ENCODE measurements at regions not wholly inside any gene's neighbourhood (a gene's known extent, or its start where the extent isn't known, plus 50 kb on each side); places are given as distances from the start of the nearest gene placed in this dataset.
"Not testable (repeated sequence)": the region's sequence is repeated elsewhere in the genome, so short reads cannot be mapped to it uniquely, and the experiment has no call there.

GRCh38 chr9:97096793-97097192, 57.9 kb upstream of the CTSV start:
- DNase-seq: no peak

- not testable (repeated sequence) for DNase-seq
Measured at GRCh38 chr9:97089361-97089760, 50.4 kb upstream of the CTSV start.
